ENCODE measurements at regions not wholly inside any gene's neighbourhood (a gene's known extent, or its start where the extent isn't known, plus 50 kb on each side); places are given as distances from the start of the nearest gene placed in this dataset.
"Not testable (repeated sequence)": the region's sequence is repeated elsewhere in the genome, so short reads cannot be mapped to it uniquely, and the experiment has no call there.

DNA sequence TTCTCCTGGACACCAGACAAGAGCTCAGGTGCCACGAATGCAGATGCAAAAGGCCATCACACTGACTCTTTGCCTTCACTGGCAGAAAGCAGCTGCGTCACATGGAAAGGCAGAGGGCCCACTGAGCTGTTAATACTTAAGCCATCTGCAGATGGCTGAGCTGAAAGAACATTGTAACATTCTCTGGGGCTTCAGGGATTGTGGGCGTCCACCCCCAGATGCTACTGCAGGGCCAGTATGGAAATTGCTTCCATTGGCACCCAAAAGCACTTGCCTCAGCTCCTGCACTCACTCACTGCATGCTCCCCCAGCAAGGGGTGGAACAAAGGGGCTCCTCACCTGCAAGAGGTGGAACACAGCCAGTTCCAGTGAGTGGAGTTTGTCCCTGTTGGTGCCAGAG, 1264.6 kb downstream of the REEP3 start:
- DNase-seq (ENCODE audit: low spot score) (no peak), FAIRE-seq (no peak)

DNA sequence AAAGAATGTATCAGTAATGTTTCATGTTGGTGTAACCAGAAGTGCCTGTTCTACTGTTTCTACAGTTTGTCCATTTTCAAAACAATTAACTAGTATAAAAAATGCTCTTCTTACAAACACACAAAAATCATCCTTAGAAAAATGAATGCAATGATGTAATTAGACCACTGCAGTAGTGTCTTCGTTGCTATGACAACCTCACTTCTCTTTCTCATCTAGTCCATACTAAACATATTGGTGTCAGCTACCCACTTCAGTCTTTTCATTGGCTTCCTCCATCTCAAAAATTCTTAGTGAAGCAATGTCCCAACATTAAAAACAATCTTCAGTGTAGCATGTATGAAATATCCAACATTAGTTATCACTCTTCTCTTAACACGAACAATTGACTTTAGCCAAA, 1265.8 kb downstream of the REEP3 start:
- DNase-seq (ENCODE audit: low spot score) = no peak
- FAIRE-seq = no peak

DNA sequence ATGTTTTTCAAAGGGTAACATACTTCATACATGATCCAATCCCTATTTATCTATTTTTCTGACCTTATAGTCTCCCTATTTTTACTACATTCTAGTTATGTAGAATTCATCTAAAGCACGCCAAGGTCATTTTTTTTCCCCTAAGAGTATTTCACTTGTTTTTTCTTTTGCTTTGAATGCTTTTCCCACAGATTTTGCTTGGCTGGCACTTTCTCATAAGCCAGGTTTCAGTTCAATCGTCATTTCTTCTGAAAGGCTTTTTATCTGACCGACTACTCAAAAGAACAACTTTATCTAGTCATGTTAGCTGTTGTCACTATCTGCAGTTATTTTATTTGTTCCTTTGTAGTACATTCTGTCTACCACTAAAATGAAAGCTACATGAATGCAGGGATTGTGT, 1274.6 kb downstream of the REEP3 start:
- no peak for DNase-seq (ENCODE audit: low spot score)
- no peak for FAIRE-seq

DNA sequence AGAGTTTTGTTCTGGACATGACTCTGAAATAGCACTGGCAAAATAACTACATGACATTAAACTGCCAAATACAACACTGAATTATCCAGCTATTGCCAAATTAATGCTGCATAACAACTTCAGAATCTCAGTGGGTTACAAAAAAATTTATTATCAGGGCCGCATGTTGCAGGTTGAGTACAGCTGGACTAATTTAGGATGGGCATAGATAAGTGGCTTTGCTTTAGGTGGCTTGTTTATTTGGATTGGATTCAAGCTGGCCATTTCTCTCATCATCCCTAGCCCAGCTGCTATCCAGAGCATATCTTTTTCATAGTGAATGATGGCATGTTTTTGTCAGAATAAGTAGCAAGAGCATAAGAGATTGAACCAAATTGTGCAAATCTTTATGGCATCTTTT, 1277.1 kb downstream of the REEP3 start:
- FAIRE-seq = no peak

DNA sequence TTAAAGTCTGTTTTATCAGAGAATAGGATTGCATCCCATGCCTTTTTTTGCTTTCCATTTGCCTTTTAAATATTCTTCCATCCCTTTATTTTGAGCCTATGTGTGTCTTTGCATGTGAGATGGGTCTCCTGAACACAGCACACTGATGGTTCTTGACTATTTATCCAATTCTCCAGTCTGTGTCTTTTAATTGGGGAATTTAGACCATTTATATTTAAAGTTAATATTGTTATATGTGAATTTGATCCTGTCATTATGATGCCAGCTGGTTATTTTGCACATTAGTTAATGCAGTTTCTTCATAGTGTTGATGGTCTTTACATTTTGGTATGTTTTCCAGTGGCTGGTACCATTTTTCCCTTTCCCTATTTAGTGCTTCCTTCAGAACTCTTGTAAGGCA, 1287.0 kb downstream of the REEP3 start:
- not testable (repeated sequence) for FAIRE-seq; DNase-seq (ENCODE audit: low spot score)

More for the DNA sequence above, 1277.1 kb downstream of the REEP3 start:
- DNase-seq (ENCODE audit: low spot score) = no peak

DNA sequence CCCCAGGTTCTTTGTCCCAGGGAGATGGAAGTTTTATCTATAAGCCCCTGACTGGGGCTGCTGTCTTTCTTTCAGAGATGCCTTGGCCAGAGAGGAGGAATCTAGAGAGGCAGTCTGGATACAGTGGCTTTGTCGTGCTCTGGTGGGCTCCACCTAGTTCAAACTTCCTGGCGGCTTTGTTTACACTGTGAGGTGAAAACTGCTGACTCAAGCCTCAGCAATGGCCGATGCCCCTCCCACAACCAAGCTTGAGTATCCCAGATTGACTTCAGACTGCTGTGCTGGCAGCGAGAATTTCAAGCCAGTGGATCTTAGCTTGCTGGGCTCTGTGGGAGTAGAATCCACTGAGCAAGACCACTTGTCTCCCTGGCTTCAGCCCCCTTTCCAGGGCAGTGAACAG, 1288.8 kb downstream of the REEP3 start:
- not testable (repeated sequence) for FAIRE-seq
- peak; percentile 66 for DNase-seq (ENCODE audit: low spot score)

DNA sequence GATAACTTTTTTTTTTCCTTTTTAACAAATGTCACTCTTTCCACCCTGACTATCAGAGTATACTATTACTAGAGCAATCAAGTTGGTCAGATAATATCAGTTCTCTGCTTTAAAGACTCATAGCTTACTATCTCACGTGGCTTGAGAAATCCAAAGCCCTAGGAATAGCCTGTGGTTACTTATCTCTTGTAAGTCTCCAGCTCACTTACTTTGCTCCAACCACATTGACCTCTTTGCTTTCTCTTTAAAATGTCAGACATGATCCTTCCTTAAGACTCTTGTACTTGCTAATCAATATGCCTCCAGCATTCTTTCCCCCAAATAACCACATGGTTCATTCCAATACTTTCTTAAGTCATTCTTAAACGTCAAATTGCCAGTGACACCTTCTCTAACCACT, 1292.2 kb downstream of the REEP3 start:
- FAIRE-seq (no peak), DNase-seq (ENCODE audit: low spot score) (no peak)

DNA sequence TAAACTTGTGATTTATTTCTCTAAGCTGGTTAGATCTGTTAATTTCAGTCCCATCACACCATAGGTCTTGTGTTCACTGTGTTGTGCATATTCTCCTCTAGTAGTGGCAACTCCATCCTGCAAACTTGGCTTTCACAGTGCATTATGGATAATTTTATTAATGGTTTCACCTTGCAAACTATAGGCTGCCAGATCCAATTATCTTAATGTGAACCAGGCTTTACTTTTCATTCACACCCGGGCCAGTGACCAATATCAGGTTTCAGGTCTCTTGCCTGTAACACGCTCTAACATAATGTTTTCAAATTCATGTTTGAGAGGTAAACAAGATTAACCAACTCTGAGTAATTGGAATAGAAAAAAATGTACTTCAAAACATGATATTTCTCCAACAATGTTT, 1293.0 kb downstream of the REEP3 start:
- no peak for FAIRE-seq
- no peak for DNase-seq (ENCODE audit: low spot score)

DNA sequence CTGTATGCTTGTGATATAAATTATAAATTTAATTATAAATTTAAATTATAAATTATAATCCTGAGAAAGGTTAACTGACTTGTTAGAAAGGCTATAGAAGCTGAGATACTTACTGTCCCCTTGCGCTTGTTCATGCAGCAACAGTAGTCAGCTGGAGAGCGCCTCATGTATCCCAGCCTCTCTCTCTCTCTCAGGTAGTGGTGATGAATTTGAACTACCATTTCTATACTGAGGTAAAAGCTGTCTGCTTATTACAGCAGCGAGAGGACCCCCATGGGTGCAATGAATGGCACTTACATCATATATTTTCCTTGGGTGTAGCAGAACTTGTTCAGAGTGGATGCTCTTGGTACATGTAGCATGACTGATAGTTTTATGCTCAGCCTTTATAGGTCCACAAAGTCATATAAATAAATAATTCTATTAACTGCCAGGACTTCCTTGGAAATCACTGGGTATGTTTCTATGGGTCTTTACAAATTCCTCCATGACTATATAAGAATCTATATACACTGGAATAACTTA, 1308.7 kb downstream of the REEP3 start:
- FAIRE-seq (no peak), DNase-seq (ENCODE audit: low spot score) (no peak)

DNA sequence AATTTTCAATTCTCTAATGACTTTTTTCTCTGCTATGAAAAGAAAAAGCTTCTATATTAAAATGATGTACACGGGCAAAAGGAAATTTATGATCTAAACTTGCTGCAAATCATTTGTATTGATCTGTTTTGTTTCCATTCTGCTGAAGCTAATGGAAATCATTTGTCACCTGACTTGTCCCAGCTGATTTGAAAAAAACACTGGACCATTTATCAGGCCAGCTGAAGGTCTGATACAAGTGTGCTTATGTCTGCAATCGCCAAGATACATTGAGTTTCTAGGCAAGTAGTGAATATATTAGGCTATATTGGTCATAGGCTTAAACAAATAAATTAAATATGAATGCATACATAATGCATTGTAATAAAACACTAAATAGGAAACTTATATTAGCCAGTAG, 1309.7 kb downstream of the REEP3 start:
- no peak for DNase-seq (ENCODE audit: low spot score)
- FAIRE-seq = no peak

DNA sequence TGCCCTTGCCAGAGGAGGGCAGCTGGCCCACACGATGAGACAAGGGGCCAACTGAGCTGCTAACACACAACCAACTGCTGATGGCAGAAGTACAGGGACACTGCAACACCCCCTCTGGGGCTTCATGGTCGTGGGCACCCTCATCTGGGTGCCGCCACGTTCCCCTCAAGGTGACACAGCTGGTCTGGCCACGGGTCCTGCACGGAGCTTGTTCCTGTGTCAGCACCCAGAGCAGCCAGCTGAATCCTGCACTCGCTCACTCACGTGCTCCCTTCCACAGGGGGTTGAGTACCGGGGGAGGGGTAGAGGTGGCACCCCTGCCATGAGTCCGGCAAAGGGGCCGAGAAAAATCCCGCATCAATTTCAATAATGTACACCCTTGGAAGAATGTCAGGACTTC, 1319.1 kb downstream of the REEP3 start:
- FAIRE-seq = no peak

DNA sequence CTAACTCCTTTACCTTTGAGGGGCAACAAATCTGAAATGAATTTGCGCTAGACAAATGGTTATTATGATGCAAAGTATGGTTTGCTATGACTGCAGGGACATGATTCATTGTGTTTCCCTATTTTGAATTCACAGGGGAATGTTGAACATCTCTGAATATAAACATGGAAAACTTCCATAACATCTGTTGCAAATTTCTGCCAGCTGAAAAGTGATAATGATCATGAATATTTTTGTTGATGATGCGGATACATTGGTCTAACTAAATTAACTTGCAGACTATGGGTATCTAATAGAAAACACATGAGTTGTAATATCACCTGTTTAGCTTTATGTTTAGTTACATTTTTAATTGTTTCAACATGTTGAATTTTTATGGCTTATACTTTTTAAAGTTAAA, 1325.5 kb downstream of the REEP3 start:
- no peak for DNase-seq (ENCODE audit: low spot score)
- no peak for FAIRE-seq

More for the DNA sequence above, 1319.1 kb downstream of the REEP3 start:
- no peak for DNase-seq (ENCODE audit: low spot score)

DNA sequence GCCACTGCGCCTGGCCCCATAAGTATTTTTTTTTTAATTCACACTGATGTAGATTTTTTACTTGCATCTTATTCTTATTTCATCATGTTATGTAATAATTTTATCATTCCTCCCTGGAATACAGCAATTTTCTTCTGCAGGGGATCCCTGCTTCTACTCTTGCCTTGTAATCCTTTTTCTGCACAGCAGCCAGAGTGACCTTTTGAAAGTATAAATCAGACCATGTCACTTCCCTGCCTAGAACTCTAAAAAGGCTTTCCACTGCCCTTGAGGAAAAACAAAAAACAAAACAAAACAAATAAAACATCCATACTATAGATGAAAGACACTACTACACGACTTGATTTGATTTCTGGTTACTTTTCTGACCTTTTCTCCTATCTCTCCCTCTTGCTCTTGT, 1334.7 kb downstream of the REEP3 start:
- DNase-seq (ENCODE audit: low spot score) (no peak), FAIRE-seq (no peak)

DNA sequence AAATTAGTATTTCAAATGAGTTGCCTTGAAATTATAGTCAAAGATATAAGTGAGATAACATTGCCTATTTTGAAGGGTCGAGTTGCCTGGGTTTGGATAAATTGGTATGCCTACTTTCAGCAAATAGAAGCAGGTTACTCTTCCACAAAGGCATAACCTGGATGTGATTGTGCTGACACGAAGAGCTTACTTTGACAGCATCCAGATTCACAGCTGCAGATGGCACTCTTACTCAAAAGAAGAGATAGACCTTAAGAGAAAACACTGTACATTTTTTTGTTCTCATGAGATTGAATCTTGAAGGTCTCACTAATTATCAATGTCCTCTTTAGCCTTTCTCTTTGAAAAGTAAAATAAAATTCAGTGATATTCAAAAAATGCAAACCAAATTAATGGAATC, 1338.7 kb downstream of the REEP3 start:
- FAIRE-seq = no peak
- no peak for DNase-seq (ENCODE audit: low spot score)

DNA sequence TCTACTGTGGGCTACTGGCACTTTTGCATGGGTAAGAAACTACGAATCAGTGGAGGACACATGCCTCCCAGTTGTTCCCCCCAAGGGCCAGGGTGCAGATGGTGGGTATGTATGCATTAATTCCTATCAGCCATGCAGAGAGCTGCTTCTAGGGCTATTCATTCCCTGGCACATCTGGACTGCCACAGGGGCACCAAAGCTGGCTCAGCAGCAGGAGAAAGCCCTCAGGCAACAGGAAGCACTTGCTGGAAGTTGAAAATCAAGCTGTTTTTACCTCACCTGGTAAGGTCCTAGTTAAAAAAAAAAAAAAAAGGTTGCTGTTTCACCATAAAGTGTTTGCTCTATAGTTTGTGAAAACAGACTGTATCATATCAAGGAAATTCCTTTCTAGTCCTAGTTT, 1342.6 kb downstream of the REEP3 start:
- FAIRE-seq (no peak), DNase-seq (ENCODE audit: low spot score) (no peak)

DNA sequence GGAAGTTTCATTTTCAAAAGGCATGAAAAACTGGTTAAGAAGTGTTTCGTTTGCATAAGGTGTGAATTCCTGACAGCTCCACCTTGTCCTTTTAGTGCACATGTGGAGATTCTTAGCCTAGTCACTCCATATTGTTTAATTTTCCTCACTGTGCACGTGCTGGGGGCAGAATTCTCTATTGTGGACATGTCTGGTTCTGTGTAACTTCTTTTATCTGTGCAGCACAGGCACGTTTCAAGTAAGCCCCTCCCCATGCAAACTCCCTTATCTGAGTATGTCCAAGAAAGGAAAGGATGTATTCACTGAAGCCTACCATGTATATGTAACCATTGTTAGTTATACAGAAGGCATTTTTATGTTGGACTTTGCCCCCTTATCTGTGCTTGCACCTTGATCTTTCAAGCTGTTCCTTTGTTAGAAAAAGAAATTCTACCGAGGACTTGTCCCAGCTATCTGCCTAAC, 1346.3 kb downstream of the REEP3 start:
- no peak for FAIRE-seq
- DNase-seq (ENCODE audit: low spot score) = no peak

DNA sequence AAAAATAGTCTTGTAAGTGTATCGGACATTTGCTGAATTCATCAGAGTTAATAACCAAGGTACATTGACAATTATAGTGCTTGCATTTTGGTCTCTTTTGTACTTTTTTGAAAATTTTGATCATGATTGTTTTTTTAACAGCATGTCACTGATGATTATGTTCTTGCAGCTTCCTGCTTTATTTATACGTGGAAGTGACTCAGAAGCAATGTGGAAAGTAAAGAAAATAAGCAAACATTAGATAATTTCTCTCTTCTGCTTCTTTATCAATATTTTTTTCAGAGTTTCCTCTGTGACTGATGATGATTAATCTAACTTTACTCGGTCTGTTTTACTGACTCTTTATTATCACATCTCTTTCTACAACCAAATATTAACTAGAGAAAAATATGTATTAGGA, 1351.9 kb downstream of the REEP3 start:
- no peak for DNase-seq (ENCODE audit: low spot score)

DNA sequence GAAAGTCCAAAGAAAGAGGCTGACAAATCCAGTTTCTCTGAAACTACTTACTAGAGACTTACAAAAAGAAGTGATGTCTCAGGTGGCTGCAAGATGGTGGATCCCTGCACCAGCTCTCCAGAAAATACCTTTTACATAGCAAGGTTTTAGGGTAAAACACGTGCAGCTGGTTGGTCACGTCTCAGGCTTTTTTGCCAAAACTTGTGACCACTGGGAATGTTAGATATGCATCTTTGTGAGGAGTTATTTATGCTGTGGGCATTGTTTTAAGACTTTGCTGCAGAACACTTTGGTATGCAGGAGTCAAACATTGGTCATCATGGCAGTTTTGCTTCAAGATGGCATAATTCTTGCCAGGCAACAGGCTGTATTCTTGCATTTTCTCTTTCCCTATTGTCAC, 1352.8 kb downstream of the REEP3 start:
- FAIRE-seq (no peak), DNase-seq (ENCODE audit: low spot score) (no peak)

More for the DNA sequence above, 1351.9 kb downstream of the REEP3 start:
- no peak for FAIRE-seq

DNA sequence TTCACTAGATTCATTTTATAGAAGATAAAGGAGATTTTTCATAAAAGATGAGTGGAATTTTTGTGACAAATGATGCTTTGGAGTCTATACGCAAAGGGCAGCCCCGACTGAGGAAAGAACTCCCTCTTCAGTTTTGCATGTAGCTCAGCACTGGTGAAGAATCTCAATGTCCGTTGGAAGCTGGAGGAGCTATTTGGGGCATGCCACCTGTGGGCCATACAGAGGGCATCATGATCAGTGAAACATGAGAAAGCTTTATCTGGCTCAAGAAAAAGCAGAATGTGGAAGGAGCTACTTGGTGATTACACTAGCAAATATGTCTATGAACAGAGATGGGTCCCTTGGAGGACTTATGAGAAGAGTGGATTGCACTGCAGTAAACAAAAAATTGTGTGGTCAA, 1359.3 kb downstream of the REEP3 start:
- FAIRE-seq = no peak
- no peak for DNase-seq (ENCODE audit: low spot score)

DNA sequence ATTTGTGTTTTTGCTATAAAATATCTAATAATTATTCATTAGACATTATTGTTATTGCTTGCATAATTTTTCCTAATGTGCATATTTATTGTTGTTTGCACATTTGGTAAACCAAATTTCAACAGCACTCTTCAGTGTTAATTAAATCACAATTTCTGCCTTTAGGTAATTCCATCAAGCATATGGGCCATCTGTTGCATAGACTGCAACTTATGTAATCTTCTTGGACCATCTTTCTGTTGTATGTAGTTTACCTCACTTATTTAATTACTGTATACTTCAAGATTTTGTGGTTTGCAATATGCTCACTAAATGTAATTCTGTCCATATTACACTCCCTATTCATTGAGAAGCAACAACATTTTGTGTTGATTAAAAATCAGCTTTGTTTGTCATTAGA, 1360.1 kb downstream of the REEP3 start:
- no peak for DNase-seq (ENCODE audit: low spot score)
- FAIRE-seq = no peak

DNA sequence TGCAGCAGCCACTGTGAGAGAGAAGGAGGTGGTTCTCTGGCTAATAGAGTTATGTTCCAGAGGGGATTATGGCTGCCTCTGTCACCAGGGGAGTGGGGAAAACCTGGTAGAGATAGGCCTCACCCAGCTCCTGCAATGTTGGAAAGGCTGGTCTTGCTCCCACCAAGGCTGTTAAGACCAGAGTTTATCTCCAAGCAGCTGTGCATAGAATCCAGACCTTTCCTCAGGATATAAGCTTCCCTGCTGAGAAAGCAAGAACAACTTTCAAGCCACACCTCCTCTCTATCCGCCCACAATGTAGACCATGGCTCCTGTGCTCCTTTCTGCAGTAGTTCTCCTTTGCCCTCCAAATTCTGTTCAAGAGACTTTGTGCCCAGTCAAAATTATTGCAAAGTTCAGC, 1375.4 kb downstream of the REEP3 start:
- FAIRE-seq = no peak
- no peak for DNase-seq (ENCODE audit: low spot score)

DNA sequence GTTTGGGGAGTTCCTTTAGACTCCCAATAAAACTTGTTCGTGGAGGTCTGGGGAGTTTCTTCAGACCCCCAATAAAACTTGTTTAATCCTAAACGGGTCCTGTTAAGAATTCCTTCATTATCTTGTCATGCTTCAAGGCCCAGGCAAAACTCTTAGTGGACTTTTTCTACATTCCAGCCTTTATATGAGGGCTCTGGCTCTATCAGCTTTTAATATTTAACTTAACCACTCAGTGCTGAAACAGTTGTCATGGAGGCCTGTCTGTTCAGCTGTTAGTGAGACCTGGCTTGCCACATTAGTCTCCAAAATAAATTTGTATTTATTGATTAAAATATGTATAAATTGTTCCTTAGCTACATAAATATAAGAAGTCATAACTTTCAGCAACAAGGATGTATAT, 1385.1 kb downstream of the REEP3 start:
- FAIRE-seq = peak; percentile 80
- DNase-seq (ENCODE audit: low spot score) = peak; percentile 34

DNA sequence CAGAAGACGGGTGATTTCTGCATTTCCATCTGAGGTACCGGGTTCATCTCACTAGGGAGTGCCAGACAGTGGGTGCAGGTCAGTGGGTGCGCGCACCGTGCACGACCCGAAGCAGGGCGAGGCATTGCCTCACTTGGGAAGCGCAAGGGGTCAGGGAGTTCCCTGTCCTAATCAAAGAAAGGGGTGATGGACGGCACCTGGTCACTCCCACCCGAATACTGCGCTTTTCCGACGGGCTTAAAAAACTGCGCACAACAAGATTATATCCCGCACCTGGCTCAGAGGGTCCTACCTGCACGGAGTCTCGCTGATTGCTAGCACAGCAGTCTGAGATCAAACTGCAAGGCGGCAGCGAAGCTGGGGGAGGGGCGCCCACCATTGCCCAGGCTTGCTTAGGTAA, 1403.1 kb downstream of the REEP3 start:
- not testable (repeated sequence) for FAIRE-seq

DNA sequence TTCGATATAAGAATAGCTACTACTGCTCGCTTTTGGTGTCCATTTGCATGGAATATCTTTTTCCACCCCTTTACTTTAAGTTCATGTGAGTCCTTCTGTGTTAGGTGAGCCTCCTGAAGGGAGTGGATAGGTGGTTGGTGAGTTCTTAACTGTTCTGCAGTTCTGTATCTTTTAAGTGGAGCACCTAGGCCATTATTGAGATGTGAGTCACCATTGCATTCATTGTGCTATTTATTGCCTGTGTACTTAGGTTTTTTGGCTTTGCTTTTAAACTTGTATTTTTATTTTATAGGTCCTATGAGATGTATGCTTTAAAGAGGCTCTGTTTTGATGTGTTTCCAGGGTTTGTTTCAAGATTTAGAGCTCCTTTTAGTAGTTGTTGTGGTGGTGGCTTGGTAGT, 1430.8 kb downstream of the REEP3 start:
- DNase-seq (ENCODE audit: low spot score) (no peak), FAIRE-seq (no peak)

More for the DNA sequence above, 1403.1 kb downstream of the REEP3 start:
- not testable (repeated sequence) for DNase-seq (ENCODE audit: low spot score)

Measured in RCC 7860 (cell line).